GM06990 (cell line): ENCODE measurements at regions not wholly inside any gene's neighbourhood (a gene's known extent, or its start where the extent isn't known, plus 50 kb on each side); places are given as distances from the start of the nearest gene placed in this dataset.

ENCODE experiments used
- DNase-seq: peaks from one replicate; pipeline ENCODE4 v3.0.0-alpha.2; 2011; ENCODE audit not compliant: insufficient read length; ENCODE audit errors: extremely low read depth
- H3K27me3 ChIP-seq: replicated peaks from 2 replicates; pipeline ENCODE4 v1.6.0; 2011; ENCODE audit warnings: low read length; ENCODE audit not compliant: control insufficient read depth, insufficient read depth
- H3K36me3 ChIP-seq: 2 replicates; pipeline ENCODE4 v1.5.1; 2011; ENCODE audit warnings: low read length; ENCODE audit not compliant: control insufficient read depth, insufficient read depth
- H3K4me3 ChIP-seq: replicated peaks from 2 replicates; pipeline ENCODE4 v1.5.1; 2011; ENCODE audit warnings: low read depth, mild to moderate bottlenecking, control low read depth, low read length
- TF ChIP-seq, protein P1 (sequence below): IDR thresholded peaks from 2 replicates; pipeline ENCODE4 v1.5.1; 2011; ENCODE audit warnings: low read length, control low read depth, mild to moderate bottlenecking, inconsistent platforms; ENCODE audit not compliant: insufficient read depth, poor library complexity, severe bottlenecking

DNA sequence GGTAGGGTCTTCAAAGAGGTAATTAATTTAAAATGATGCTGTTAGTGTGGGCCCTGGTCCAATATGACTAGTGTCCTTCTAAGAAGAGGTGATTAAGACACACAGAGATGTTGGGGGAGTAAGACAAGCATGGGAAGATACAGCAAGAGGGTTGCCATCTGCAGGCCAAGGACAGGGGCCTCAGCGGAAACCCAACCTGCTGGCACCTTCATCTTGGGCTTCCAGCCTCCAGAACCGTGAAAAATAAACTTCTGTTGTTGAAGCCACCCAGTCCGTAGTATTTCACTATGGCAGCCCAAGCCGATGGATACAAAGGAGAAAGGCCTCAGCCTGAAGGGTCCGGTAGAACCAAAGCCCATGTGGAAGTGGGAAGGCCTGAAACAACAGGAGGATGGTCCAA lies 161.7 kb upstream of the UBE2E1 start:
- Histone ChIP-seq H3K36me3 (no peaks in the 10 kb centered on the region), H3K27me3 (no peaks in the 10 kb centered on the region), H3K4me3 (no peak overlapping the region)
- TF ChIP-seq, protein P1, sequence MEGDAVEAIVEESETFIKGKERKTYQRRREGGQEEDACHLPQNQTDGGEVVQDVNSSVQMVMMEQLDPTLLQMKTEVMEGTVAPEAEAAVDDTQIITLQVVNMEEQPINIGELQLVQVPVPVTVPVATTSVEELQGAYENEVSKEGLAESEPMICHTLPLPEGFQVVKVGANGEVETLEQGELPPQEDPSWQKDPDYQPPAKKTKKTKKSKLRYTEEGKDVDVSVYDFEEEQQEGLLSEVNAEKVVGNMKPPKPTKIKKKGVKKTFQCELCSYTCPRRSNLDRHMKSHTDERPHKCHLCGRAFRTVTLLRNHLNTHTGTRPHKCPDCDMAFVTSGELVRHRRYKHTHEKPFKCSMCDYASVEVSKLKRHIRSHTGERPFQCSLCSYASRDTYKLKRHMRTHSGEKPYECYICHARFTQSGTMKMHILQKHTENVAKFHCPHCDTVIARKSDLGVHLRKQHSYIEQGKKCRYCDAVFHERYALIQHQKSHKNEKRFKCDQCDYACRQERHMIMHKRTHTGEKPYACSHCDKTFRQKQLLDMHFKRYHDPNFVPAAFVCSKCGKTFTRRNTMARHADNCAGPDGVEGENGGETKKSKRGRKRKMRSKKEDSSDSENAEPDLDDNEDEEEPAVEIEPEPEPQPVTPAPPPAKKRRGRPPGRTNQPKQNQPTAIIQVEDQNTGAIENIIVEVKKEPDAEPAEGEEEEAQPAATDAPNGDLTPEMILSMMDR, result no peak
- DNase-seq, result no peak

DNA sequence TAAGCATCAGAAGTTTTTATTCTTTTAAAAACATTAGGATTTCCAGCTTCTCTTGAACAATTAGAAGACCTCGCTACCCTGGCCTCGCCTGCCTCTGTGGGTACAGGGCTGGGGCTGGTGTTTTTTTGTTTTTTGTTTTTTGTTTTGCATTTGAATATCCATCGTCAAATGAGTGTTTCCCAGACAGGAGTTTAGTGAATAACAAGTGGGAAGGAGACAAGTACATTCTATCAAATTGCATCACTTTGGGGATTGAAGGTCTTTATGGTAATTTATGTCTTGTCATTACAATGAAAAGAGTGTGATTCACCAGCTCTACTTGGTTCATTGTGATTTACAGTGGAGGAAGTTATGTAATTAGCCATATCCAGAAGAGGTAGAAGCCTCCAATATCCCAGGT lies 161.1 kb upstream of the UBE2E1 start:
- TF ChIP-seq, protein P1, result no peak
- Histone ChIP-seq H3K27me3 (no peaks in the 10 kb centered on the region), H3K4me3 (no peak overlapping the region), H3K36me3 (no peaks in the 10 kb centered on the region)
- no peak for DNase-seq

DNA sequence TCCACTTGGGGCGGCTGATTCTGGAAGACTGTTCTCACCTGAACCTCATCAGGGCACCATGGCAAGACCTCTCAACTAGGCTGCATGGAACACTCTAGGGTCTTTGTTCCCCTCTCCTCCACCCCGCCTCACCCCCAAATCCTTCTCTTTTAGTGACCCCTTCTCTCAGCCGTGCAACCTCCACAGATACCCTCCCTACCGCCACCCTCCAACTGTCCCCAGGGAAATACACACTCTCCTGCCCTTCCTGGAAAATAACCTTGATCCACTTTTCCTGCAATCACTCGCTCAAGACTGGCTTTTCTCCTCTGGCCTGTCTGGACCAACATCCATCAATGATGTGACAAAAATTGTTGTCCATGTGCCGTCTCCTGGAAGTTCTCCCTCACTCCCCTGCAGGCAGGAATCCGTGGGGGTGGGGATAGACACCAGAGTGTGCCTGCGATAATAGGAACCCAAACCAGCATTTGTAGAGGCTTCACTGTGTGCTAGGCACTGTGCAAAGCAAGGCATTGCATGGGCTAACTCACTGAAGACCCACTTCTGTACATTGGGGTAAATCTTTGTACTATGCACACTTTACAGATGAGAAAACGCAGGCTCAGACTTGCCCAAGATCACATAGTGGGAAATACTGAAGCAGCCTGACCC lies 160.1 kb upstream of the UBE2E1 start:
- no peaks in the 10 kb centered on the region for H3K27me3 ChIP-seq
- TF ChIP-seq, protein P1, result no peak
- no peak for DNase-seq
- no peaks in the 10 kb centered on the region for H3K36me3 ChIP-seq
- no peak overlapping the region for H3K4me3 ChIP-seq

DNA sequence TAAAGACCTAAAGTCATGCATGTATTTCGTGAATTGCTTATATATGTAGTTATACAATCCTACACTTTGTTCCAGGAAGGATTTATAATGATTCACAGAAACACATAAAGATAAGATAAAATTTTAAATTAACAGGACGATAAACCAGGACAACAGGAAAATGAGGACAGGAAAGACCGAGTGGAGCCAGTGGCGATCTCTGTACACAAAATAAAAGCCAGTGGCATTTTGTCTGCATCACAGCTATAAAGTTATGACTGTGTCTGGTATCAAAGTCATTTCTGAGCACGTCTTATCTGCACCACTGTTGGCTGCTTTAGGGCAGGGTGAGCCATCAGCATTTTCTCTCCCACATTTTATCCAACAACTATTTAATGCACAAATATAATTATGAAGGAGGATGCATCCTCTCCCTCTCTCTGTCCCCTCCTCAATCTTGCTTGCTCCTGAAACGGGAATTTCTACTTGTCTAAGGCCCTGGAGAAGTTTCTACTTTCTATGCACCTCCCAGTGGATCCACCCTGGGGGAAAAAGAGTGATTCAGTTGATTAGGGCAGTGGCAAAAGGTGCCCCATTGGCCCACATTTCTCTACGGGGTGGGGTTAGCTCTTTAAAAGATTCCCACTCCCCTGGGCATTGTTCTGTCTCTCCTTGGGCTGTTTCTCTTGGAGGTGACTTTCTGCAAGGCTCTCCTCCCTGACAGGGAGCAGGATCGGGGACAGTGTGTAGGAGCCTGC lies 159.4 kb upstream of the UBE2E1 start:
- no peak overlapping the region for H3K4me3 ChIP-seq
- H3K36me3 ChIP-seq, result no peaks in the 10 kb centered on the region
- DNase-seq, result no peak
- H3K27me3 ChIP-seq, result no peaks in the 10 kb centered on the region
- TF ChIP-seq, protein P1, result no peak

DNA sequence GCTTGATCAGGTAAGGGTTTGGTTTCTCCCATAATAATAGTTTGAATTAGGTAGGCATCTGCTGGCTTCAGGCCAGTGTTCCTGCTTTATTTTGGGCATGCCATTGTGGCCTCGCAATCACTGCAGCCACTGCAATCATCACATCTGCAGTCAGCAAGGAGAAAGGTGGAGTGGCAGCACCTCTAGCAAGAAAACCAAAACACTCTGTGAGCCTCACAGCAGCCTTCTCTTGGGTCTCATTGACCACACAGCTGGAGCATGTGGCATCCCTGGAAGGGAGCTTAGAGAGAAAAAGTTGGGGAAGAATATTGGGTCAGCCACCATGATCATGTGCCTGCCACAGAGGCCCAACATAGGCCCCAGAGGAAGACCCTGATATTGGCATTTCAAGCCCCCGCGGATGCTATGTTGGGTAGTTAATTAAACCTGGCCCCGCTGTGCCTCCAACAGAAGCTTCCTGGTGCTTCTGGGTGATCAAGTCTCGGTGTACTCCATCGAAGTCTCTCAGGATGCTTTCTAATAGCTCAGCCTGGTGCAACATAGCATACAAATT lies 158.0 kb upstream of the UBE2E1 start:
- TF ChIP-seq, protein P1, result no peak
- DNase-seq, result no peak
- H3K36me3 ChIP-seq, result no peaks in the 10 kb centered on the region
- H3K27me3 ChIP-seq, result no peaks in the 10 kb centered on the region
- H3K4me3 ChIP-seq, result no peak overlapping the region
